SU-DHL-6 (cell line): ENCODE measurements at regions not wholly inside any gene's neighbourhood (a gene's known extent, or its start where the extent isn't known, plus 50 kb on each side); places are given as distances from the start of the nearest gene placed in this dataset.

Experiments
- H2AFZ ChIP-seq: fragments of 200-600 bp; sonication (generic); 2 replicates; pipeline ENCODE4 v1.6.1; 2014; ENCODE audit warnings: low read depth, mild to moderate bottlenecking, moderate library complexity, mixed read lengths, antibody characterized with exemption, low read length; ENCODE audit not compliant: severe bottlenecking
- H3F3A ChIP-seq: fragments of 200-600 bp; shearing (Covaris generic); 2 replicates; pipeline ENCODE4 v1.6.0; 2016; ENCODE audit warnings: antibody characterized with exemption, mild to moderate bottlenecking; ENCODE audit not compliant: insufficient read depth
- H3K27ac ChIP-seq: fragments of 200-600 bp; sonication (generic); 2 replicates; pipeline ENCODE4 v1.5.1; 2016; ENCODE audit warnings: low read depth, mild to moderate bottlenecking, low read length, moderate library complexity, mixed read lengths
- H3K27me3 ChIP-seq: fragments of 200-600 bp; sonication (generic), shearing (Covaris generic); 2 replicates; pipeline ENCODE4 v1.6.0; 2014; ENCODE audit warnings: mild to moderate bottlenecking, low read length
- H3K36me3 ChIP-seq: fragments of 200-600 bp; sonication (generic); 2 replicates; pipeline ENCODE4 v1.6.1; 2014; ENCODE audit warnings: mild to moderate bottlenecking, low read length, mixed read lengths
- H3K4me2 ChIP-seq: fragments of 300-600, 200-600 bp; shearing (Covaris generic), sonication (generic); 2 replicates; pipeline ENCODE4 v1.6.0; 2014; ENCODE audit warnings: low read length, low read depth, mild to moderate bottlenecking; ENCODE audit not compliant: poor library complexity, severe bottlenecking
- H3K4me3 ChIP-seq: fragments of 200-600 bp; sonication (generic); 2 replicates; pipeline ENCODE4 v1.5.1; 2014; ENCODE audit warnings: antibody characterized with exemption, low read length, mild to moderate bottlenecking, mixed read lengths; ENCODE audit not compliant: insufficient read depth, poor library complexity, severe bottlenecking
- H3K79me2 ChIP-seq: fragments of 200-600 bp; sonication (generic); 2 replicates; pipeline ENCODE4 v1.6.1; 2014; ENCODE audit warnings: mild to moderate bottlenecking, low read length, moderate library complexity; ENCODE audit not compliant: insufficient read depth
- H3K9ac ChIP-seq: fragments of 200-600 bp; sonication (generic); 2 replicates; pipeline ENCODE4 v1.7.0; 2014; ENCODE audit warnings: mild to moderate bottlenecking, low read length
- H3K9me2 ChIP-seq: fragments of 200-600 bp; sonication (generic); replicated peaks from 2 replicates; pipeline ENCODE4 v1.6.1; 2014; ENCODE audit warnings: low read length; ENCODE audit not compliant: insufficient read depth
- H3K9me3 ChIP-seq: fragments of 200-600 bp; sonication (generic); 2 replicates; pipeline ENCODE4 v1.6.1; 2014; ENCODE audit warnings: low read length, mixed read lengths; ENCODE audit not compliant: insufficient read depth
- H4K20me1 ChIP-seq: fragments of 200-600 bp; sonication (generic); 2 replicates; pipeline ENCODE4 v1.6.1; 2014; ENCODE audit warnings: low read depth, mild to moderate bottlenecking, antibody characterized with exemption, low read length, moderate library complexity, mixed read lengths
- EZH2phosphoT487 ChIP-seq: fragments of 200-600 bp; sonication (generic), shearing (Covaris generic); conservative IDR thresholded peaks from 2 replicates; pipeline ENCODE4 v1.6.1; 2018; ENCODE audit warnings: mild to moderate bottlenecking, antibody characterized with exemption, low read length, moderate library complexity, mixed read lengths
- TF ChIP-seq, protein P1 (sequence below): fragments of 200-600 bp; sonication (generic); IDR thresholded peaks from one replicate; pipeline ENCODE4 v1.5.1; 2017; ENCODE audit warnings: antibody characterized with exemption, mild to moderate bottlenecking, low read length, moderate library complexity; ENCODE audit not compliant: insufficient read depth, poor library complexity, severe bottlenecking

DNA sequence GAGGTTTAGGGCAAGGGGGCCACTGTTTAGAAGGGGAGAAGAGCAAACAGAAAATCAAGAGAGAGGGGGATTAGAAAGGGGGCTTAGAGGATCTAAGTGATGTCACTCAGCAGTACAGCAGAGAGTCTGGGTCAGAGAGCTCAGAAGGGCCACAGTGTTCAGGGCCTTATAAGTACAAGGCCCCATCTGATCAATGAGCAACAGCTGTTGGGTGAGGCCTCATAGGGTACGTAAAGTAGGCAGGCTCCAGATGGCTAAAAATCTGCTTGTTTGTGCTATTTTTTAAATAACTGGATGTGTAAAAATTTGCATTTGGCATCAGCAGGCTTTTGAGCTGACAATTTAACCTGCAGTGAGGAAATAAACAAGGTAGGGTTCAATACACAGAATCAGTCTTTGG is 149.8 kb downstream of the SH3BGRL2 start:
- Histone ChIP-seq H3K79me2 (no peaks in the 10 kb centered on the region), H2AFZ (no peak overlapping the region), H4K20me1 (no peaks in the 10 kb centered on the region), H3K4me3 (no peak overlapping the region), H3K9me2 (no peaks in the 10 kb centered on the region), H3K4me2 (no peak overlapping the region), H3K9me3 (no peaks in the 10 kb centered on the region), H3F3A (no peaks in the 10 kb centered on the region), H3K27ac (no peak overlapping the region), H3K36me3 (no peaks in the 10 kb centered on the region), H3K9ac (no peak overlapping the region), H3K27me3 (no peaks in the 10 kb centered on the region)
- TF ChIP-seq EZH2phosphoT487, result no peak
- TF ChIP-seq, protein P1, sequence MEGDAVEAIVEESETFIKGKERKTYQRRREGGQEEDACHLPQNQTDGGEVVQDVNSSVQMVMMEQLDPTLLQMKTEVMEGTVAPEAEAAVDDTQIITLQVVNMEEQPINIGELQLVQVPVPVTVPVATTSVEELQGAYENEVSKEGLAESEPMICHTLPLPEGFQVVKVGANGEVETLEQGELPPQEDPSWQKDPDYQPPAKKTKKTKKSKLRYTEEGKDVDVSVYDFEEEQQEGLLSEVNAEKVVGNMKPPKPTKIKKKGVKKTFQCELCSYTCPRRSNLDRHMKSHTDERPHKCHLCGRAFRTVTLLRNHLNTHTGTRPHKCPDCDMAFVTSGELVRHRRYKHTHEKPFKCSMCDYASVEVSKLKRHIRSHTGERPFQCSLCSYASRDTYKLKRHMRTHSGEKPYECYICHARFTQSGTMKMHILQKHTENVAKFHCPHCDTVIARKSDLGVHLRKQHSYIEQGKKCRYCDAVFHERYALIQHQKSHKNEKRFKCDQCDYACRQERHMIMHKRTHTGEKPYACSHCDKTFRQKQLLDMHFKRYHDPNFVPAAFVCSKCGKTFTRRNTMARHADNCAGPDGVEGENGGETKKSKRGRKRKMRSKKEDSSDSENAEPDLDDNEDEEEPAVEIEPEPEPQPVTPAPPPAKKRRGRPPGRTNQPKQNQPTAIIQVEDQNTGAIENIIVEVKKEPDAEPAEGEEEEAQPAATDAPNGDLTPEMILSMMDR, result no peak

DNA sequence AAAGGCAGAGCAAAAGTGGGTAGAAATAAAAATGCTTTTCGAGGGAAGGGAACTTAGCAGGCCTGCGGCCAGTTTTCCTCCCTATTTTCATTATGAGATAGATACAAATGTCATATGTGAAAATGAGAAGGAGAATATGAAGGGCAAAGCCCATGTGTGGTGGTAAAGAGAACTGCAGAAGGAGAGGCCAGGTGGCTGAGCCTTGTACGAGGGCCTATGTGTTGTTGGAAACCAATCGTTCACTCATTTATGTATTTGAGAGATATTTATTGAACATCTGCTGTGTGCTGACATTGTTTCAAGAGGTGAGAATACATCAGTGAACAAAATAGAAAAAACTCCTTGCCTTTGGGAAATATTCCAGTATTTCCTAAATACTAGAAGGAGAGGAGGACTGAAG is 147.7 kb downstream of the SH3BGRL2 start:
- no peak overlapping the region for H3K27ac ChIP-seq
- H3K9ac ChIP-seq, result no peak overlapping the region
- H3K9me2 ChIP-seq, result no peaks in the 10 kb centered on the region
- H3K4me3 ChIP-seq, result no peak overlapping the region
- no peaks in the 10 kb centered on the region for H3K36me3 ChIP-seq
- H3F3A ChIP-seq, result no peaks in the 10 kb centered on the region
- H3K4me2 ChIP-seq, result no peak overlapping the region
- H3K9me3 ChIP-seq, result no peaks in the 10 kb centered on the region
- no peaks in the 10 kb centered on the region for H3K27me3 ChIP-seq
- no peaks in the 10 kb centered on the region for H4K20me1 ChIP-seq
- no peak for TF ChIP-seq EZH2phosphoT487
- TF ChIP-seq, protein P1, result no peak
- no peaks in the 10 kb centered on the region for H3K79me2 ChIP-seq
- no peak overlapping the region for H2AFZ ChIP-seq

DNA sequence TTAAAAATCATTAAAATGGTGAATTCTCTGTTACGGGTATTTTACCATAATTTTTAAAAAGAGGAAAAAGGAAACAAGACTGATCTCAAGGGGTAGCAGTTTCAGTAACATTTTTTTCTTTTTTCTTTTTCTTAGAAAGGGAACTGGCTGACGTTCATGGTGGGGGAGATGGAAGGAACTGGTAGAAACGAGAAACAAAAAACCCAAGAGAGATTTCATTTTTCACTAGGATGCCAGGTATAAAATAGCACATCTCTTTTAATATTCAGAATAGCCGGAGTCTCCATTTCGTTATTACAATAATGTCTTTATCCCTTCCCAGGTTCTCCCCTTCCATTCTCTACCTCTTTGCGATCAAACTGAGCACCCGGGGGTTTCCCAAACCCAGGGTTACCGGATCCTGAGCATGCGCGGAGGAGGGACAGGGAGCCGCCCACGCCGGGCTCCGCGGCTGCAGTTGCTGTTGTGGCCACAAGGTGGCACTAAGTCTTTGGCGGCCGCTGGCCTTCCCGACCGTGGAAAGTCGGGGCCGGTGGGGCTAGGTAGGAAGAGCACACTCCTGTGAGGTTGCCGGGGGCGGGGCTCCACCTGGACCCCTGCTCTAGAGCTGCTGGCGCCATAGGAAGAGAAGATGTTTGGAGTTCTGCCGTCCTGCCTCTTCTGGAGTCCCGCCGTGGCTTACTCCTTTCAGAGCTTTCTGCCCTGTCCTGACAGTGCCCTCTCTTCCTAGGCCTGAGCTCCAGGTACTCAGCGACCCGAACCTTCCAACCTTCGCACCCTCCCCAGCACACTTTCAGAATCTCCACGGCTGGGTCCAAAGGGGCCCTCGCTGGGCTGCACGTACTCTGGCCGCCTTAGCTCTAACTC is 146.8 kb downstream of the SH3BGRL2 start:
- H3K9me3 ChIP-seq, result no peaks in the 10 kb centered on the region
- no peak for TF ChIP-seq EZH2phosphoT487
- TF ChIP-seq, protein P1, result peak; percentile 97
- no peaks in the 10 kb centered on the region for H3F3A ChIP-seq
- no peaks in the 10 kb centered on the region for H3K79me2 ChIP-seq
- H4K20me1 ChIP-seq, result no peaks in the 10 kb centered on the region
- no peaks in the 10 kb centered on the region for H3K36me3 ChIP-seq
- no peak overlapping the region for H3K27ac ChIP-seq
- H3K4me2 ChIP-seq, result peak overlapping the region; percentile 56
- no peaks in the 10 kb centered on the region for H3K27me3 ChIP-seq
- H3K9me2 ChIP-seq, result no peaks in the 10 kb centered on the region
- no peak overlapping the region for H3K9ac ChIP-seq
- H2AFZ ChIP-seq, result peak overlapping the region; percentile 49
- peak overlapping the region; percentile 14 for H3K4me3 ChIP-seq
